IMR-90 (cell line): ENCODE measurements at regions not wholly inside any gene's neighbourhood (a gene's known extent, or its start where the extent isn't known, plus 50 kb on each side); places are given as distances from the start of the nearest gene placed in this dataset.

Experiments used
- ATAC-seq: fragments of 200-7000 bp; cut with Tn5 transposase; 2 replicates; pipeline ENCODE4 v1.9.1; 2020; ENCODE audit warnings: low read depth, mild to moderate bottlenecking, moderate library complexity
- BruUV-seq: library from RNA; stranded (reverse); fragments of 400-500 nt; replicated peaks from 2 replicates; lab custom pipeline; 2021; lab: Mats Ljungman, UMichigan
- CTCF ChIA-PET: fragments of 300-600 bp; formaldehyde crosslinking; extraction: SDS; loops from one replicate; lab custom pipeline; 2021; ENCODE audit warnings: antibody characterized with exemption; lab: Yijun Ruan, JAX
- POLR2A ChIA-PET: fragments of 300-600 bp; sonication (Branson Sonifier 250); formaldehyde crosslinking; loops from one replicate; lab custom pipeline; 2022; ENCODE audit warnings: antibody characterized with exemption; ENCODE audit not compliant: unreplicated experiment; lab: Charles Lee
- DNase-seq: peaks from one replicate; pipeline ENCODE4 v3.0.0; 2013
- H2AFZ ChIP-seq: replicated peaks from 2 replicates; pipeline ENCODE3; 2013; ENCODE audit warnings: low read length, mild to moderate bottlenecking; ENCODE audit not compliant: poor library complexity
- H2AK5ac ChIP-seq: 2 replicates; pipeline ENCODE4 v1.6.1; 2013; ENCODE audit warnings: low read depth, low read length, inconsistent platforms
- H2AK9ac ChIP-seq: replicated peaks from 2 replicates; pipeline ENCODE3; 2013; ENCODE audit warnings: mild to moderate bottlenecking, low read depth, low read length, moderate library complexity; ENCODE audit not compliant: poor library complexity
- H2BK120ac ChIP-seq: 2 replicates; pipeline ENCODE4 v1.6.1; 2013; ENCODE audit warnings: low read depth, low read length, inconsistent platforms
- H2BK15ac ChIP-seq: 3 replicates; pipeline ENCODE4 v1.6.1; 2013; ENCODE audit warnings: low read depth, low read length, inconsistent platforms
- H2BK20ac ChIP-seq: 2 replicates; pipeline ENCODE4 v1.6.1; 2013; ENCODE audit warnings: low read depth, mild to moderate bottlenecking, inconsistent platforms, low read length, moderate library complexity
- H2BK5ac ChIP-seq: 2 replicates; pipeline ENCODE4 v1.6.1; 2013; ENCODE audit warnings: mild to moderate bottlenecking, low read depth, low read length, inconsistent platforms; ENCODE audit not compliant: poor library complexity, severe bottlenecking
- H3K14ac ChIP-seq: replicated peaks from 2 replicates; pipeline ENCODE4 v1.6.1; 2013; ENCODE audit warnings: low read depth, low read length, inconsistent platforms
- H3K18ac ChIP-seq: 2 replicates; pipeline ENCODE4 v1.6.1; 2013; ENCODE audit warnings: low read depth, low read length, control low read depth
- H3K23ac ChIP-seq: 2 replicates; pipeline ENCODE4 v1.6.1; 2013; ENCODE audit warnings: low read depth, low read length, inconsistent platforms
- H3K27ac ChIP-seq: 2 replicates; pipeline ENCODE4 v1.5.1; 2013; ENCODE audit warnings: mild to moderate bottlenecking, control low read depth, low read length; ENCODE audit not compliant: insufficient read depth
- H3K27me3 ChIP-seq: 2 replicates; pipeline ENCODE4 v1.6.1; 2013; ENCODE audit warnings: low read length; ENCODE audit not compliant: control insufficient read depth, insufficient read depth
- H3K36me3 ChIP-seq: 2 replicates; pipeline ENCODE4 v1.6.1; 2013; ENCODE audit warnings: low read length, mixed read lengths; ENCODE audit not compliant: control insufficient read depth, insufficient read depth
- H3K4ac ChIP-seq: 2 replicates; pipeline ENCODE4 v1.6.1; 2013; ENCODE audit warnings: low read depth, low read length, inconsistent platforms
- H3K4me1 ChIP-seq: 2 replicates; pipeline ENCODE4 v1.6.1; 2013; ENCODE audit warnings: low read length, mixed read lengths; ENCODE audit not compliant: control insufficient read depth, insufficient read depth
- H3K4me2 ChIP-seq: 2 replicates; pipeline ENCODE4 v1.6.1; 2013; ENCODE audit warnings: low read depth, mild to moderate bottlenecking, control low read depth, low read length, moderate library complexity
- H3K4me3 ChIP-seq: 2 replicates; pipeline ENCODE4 v1.5.1; 2013; ENCODE audit warnings: low read depth, mild to moderate bottlenecking, control low read depth, low read length, moderate library complexity; ENCODE audit not compliant: insufficient read depth
- H3K56ac ChIP-seq: 2 replicates; pipeline ENCODE4 v1.6.1; 2013; ENCODE audit warnings: low read length, inconsistent platforms; ENCODE audit not compliant: insufficient read depth; ENCODE audit errors: extremely low read depth
- H3K79me1 ChIP-seq, 2 experiments: 2 replicates each; pipeline ENCODE4 v1.6.1; 2013; ENCODE audit warnings: low read length in 2 of 2, inconsistent platforms in 1 of 2, low read depth in 1 of 2
- H3K9ac ChIP-seq: 2 replicates; pipeline ENCODE4 v1.6.1; 2013; ENCODE audit warnings: low read depth, low read length, control low read depth
- H3K9me1 ChIP-seq: 2 replicates; pipeline ENCODE4 v1.6.1; 2013; ENCODE audit warnings: low read length, inconsistent platforms; ENCODE audit not compliant: insufficient read depth
- H3K9me3 ChIP-seq: 2 replicates; pipeline ENCODE4 v1.6.1; 2013; ENCODE audit warnings: low read length; ENCODE audit not compliant: control insufficient read depth, insufficient read depth
- H4K20me1 ChIP-seq: 2 replicates; pipeline ENCODE4 v1.6.1; 2013; ENCODE audit warnings: low read length, inconsistent platforms; ENCODE audit not compliant: insufficient read depth
- H4K5ac ChIP-seq: 2 replicates; pipeline ENCODE4 v1.6.1; 2013; ENCODE audit warnings: mild to moderate bottlenecking, low read depth, low read length, control low read depth
- H4K8ac ChIP-seq, 2 experiments: 2 replicates each; pipeline ENCODE4 v1.6.1; 2013; ENCODE audit warnings: low read depth in 2 of 2, low read length in 2 of 2, control low read depth in 1 of 2, inconsistent platforms in 1 of 2
- H4K91ac ChIP-seq: 2 replicates; pipeline ENCODE4 v1.6.1; 2013; ENCODE audit warnings: low read depth, low read length, inconsistent platforms; ENCODE audit not compliant: insufficient read depth
- CTCF ChIP-seq: conservative IDR thresholded peaks from 2 replicates; pipeline ENCODE4 v1.5.1; 2012; ENCODE audit warnings: mild to moderate bottlenecking, low read depth, low read length, improper control_type of control experiment
- MAFK ChIP-seq: IDR thresholded peaks from 2 replicates; pipeline ENCODE4 v1.6.1; 2012; ENCODE audit warnings: low read depth, low read length, improper control_type of control experiment
- MXI1 ChIP-seq: IDR thresholded peaks from 2 replicates; pipeline ENCODE4 v1.6.1; 2012; ENCODE audit warnings: low read depth, mild to moderate bottlenecking, low read length, moderate library complexity, borderline replicate concordance
- NFE2L2 ChIP-seq: fragments of 150-350 bp; IDR thresholded peaks from 2 replicates; pipeline ENCODE4 v1.6.1; 2016; ENCODE audit warnings: low read depth, mild to moderate bottlenecking, low read length
- RAD21 ChIP-seq: IDR thresholded peaks from 2 replicates; pipeline ENCODE4 v1.6.1; 2012; ENCODE audit warnings: low read length, improper control_type of control experiment
- WGBS, 2 experiments: methylation state at CpG; one replicate each; pipeline versions ENCODE4 v1.1.5 to v1.1.7; 2013; ENCODE audit warnings: missing lambda C conversion rate in 2 of 2; ENCODE audit not compliant: insufficient read length in 1 of 2; ENCODE audit errors: extremely low coverage in 2 of 2; 5-methylcytosine and 5-hydroxymethylcytosine counted together
- dilution Hi-C: fragments of 300-500 bp; cut with HindIII; formaldehyde crosslinking; loops from one replicate; pipeline ENCODE4 v1.14.3; 2018; ENCODE audit warnings: low sequenced_read_pairs; ENCODE audit not compliant: unreplicated experiment
- in situ Hi-C: fragments of 300-500 bp; cut with MboI; formaldehyde crosslinking; loops from 3 replicates; pipeline ENCODE4 v1.14.3; 2019; ENCODE audit warnings: low sequenced_read_pairs, inconsistent platforms, mixed read lengths
- intact Hi-C: fragments of 100-400 bp; cut with micrococcal nuclease; formaldehyde crosslinking; loops from 2 replicates; pipeline ENCODE4 v1.10.0; 2022
- TF ChIP-seq, protein P1 (sequence below): fragments of 150-350 bp; IDR thresholded peaks from 2 replicates; pipeline ENCODE4 v1.6.1; 2016; ENCODE audit warnings: low read depth, mild to moderate bottlenecking, low read length, moderate library complexity, borderline replicate concordance

DNA sequence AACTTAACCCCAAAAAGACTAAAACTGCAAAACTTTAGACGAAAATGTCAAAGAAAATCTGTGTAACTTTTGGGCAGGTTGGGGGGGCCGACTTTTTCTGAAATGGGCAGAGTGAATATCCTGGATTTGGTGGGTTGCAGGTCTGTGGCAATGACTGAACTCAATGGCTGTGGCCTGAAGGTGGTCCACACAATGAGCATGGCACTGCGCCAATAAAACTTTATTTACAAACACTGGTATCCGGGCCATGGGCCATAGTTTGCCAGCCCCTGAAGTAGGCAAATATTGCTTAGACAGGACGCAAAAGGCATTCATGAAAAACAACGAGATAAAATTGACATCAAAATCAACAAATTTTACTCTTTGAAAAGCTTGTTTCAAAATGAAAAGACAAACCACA lies 66.2 kb downstream of the RTP5 start:
- Histone ChIP-seq H3K4me3 (no peak overlapping the region), H3K9ac (no peak overlapping the region), H4K5ac (no peak overlapping the region), H4K8ac (no peak overlapping the region), H2BK20ac (no peak overlapping the region), H3K4me1 (peaks cover 4% of the 10 kb centered on the region; the same call in 1 of the 2 replicates), H2BK5ac (no peak overlapping the region), H3K18ac (no peak overlapping the region), H3K4ac (no peak overlapping the region), H2BK15ac (no peak overlapping the region), H2AK5ac (no peak overlapping the region), H3K27me3 (peaks cover 9% of the 10 kb centered on the region), H3K23ac (no peak overlapping the region), H3K36me3 (no peaks in the 10 kb centered on the region), H3K56ac (no peak overlapping the region), H3K9me3 (peaks cover 3% of the 10 kb centered on the region; the same call in 1 of the 2 replicates), H4K91ac (no peak overlapping the region), H3K79me1 (no peaks in the 10 kb centered on the region), H2AK9ac (no peak overlapping the region), H3K9me1 (no peaks in the 10 kb centered on the region), H4K20me1 (no peaks in the 10 kb centered on the region), H3K14ac (no peak overlapping the region), H2AFZ (no peak overlapping the region), H3K4me2 (no peak overlapping the region), H3K27ac (no peak overlapping the region), H2BK120ac (no peak overlapping the region)
- DNase-seq (no peak), ATAC-seq (no peak)
- dilution Hi-C loops (no loop called here), in situ Hi-C loops (no loop called here), intact Hi-C loops (no loop called here)
- TF ChIP-seq MAFK (no peak), MXI1 (no peak), RAD21 (no peak), CTCF (no peak), NFE2L2 (no peak)
- TF ChIP-seq, protein P1, sequence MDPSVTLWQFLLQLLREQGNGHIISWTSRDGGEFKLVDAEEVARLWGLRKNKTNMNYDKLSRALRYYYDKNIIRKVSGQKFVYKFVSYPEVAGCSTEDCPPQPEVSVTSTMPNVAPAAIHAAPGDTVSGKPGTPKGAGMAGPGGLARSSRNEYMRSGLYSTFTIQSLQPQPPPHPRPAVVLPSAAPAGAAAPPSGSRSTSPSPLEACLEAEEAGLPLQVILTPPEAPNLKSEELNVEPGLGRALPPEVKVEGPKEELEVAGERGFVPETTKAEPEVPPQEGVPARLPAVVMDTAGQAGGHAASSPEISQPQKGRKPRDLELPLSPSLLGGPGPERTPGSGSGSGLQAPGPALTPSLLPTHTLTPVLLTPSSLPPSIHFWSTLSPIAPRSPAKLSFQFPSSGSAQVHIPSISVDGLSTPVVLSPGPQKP: no peak
- no CpG with 5 or more reads among the region's 6 CpGs for whole genome bisulfite sequencing, 2 experiments
- ChIA-PET POLR2A (no interaction called here), CTCF (no interaction called here)
- BruUV-seq: no TSS peak
